ENCODE measurements at regions not wholly inside any gene's neighbourhood (a gene's known extent, or its start where the extent isn't known, plus 50 kb on each side); places are given as distances from the start of the nearest gene placed in this dataset.

DNA sequence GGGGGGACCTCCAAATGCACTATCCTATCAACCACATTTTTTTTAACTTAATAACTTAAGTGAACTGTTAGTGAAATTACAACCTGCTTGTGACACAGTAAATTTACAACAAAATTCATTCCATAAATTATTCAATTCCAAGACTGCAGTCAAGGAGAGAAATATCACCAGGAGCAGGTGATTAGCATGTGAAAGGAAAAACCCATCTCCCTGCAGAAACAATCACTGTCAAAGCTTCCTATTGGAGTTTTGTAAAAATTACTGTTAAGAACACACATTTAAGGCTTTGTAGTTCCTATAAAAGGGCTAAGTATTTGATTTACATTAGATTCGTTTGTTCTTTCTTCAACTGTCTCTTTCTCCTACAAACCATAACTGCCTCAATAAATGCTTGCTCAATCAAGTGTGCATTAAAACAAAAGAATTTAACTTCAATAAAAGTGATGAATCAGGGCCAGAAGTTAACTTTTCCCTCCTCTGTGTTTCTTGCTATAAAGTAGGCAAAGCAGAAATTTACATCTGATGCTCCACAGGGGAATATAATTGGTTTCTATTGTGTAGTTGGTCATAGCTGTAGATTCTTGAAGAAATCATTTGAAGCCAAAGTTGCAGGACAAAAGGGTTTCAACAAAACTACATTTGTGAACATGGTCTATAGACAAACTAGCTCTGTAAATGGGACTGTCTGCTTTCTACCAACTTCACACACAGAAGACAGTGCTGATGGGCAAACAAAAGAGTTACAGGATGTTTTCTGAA is 195.1 kb upstream of the PSMD7 start:
- intact Hi-C loops (cut with DNase I, micrococcal nuclease), result no loop called here
- DNase-seq, result no peak
- ATAC-seq, result no peak

DNA sequence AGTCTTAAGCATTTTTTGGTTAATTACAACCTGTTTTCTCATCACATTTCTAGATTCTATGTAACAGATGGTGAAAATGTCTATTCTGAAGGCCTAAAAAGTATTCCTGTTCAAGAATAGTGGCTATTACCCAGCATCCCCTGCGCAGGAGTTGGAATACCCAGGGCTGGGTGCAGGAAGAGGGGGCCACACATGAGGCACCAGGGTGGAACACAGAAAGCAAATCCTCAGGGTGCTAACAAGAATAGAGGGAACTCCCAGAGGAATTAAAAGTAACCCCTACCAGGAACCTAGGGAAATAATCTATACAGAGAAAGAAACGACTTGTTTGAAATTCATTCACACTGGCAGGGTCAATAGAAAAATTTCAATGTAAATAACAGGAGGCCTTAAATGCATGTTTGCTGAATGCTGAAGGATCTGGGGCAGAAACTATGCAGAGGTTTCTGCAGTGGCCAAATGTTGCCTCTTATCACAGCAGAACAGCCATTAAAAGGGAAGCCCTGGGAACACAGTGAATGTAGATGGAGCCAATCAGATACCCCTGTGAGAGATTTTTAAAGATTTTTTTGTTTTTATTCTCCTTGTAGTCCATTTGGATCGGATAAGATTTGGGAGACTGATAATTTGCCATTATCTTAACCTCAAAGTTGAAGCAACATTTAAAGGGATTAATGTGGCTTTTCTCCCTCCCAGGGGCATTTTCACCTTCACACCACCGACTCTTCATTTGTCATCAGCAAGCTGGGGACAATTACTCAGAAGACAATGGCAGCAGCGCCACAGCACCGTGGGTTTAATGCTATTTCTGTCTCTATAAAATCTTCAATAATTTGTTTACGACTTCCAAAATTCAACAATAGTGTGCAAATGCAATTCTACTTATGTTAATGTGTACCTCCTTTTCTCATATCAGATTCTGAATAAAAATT is 196.0 kb upstream of the PSMD7 start:
- intact Hi-C loops (cut with DNase I, micrococcal nuclease), result no loop called here
- no peak for ATAC-seq
- DNase-seq, result no peak

DNA sequence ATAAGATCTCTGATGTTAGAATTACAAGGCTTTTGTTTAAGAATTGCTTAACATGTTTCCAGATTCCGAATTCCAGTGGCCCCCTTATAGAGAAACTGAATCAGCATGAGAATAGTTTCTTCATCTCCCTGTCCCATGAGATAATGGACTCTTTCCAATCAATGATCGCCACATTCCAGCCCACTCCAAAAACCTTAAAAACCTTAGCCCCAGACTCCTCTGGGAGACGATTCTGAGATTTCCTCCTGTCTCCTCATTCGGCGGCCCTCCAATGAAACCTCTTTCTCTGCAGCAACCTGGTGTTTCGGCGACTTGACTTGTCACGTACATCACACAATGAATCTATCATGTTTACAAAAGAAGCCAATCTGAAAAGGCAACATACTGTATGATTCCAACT is 197.1 kb upstream of the PSMD7 start:
- DNase-seq (no peak), ATAC-seq (no peak)
- intact Hi-C loops (cut with DNase I, micrococcal nuclease), result no loop called here

DNA sequence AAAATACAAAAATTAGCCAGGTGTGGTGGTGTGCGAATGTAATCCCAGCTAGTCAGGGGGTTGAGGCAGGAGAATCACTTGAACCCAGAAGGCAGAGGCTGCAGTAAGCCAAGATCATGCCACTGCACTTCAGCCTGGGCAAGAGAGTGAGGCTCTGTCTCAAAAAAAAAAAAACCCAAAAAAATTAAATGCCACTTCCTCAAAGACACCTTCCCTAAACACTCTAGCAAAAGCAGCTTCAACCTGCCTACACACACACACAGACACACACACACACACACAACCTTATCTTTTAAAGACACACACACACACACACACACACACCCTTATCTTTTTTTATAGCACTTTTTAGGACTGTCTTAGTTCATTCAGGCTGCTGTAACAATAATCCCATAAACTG is 201.7 kb upstream of the PSMD7 start:
- intact Hi-C loops (cut with DNase I, micrococcal nuclease), result no loop called here
- no peak for DNase-seq
- ATAC-seq, result no peak

DNA sequence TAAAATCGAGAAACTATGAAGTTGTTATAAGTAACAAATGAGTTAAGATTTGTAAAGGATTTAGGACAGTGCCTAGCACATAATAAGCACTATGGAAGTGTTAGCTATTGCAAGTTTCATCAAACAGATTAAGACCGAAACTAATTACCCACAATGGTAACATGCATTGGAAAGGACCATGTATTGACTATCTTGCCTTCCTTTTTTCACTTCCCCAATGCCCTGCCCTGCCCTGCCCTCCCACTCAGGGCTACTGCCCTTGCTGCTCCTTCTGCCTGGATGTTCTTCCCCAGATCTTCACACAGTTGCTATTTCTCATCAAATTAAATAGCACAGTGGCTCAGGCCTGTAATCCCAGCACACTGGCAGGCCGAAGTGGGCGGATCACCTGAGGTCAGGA is 202.1 kb upstream of the PSMD7 start:
- no peak for ATAC-seq
- DNase-seq, result no peak

DNA sequence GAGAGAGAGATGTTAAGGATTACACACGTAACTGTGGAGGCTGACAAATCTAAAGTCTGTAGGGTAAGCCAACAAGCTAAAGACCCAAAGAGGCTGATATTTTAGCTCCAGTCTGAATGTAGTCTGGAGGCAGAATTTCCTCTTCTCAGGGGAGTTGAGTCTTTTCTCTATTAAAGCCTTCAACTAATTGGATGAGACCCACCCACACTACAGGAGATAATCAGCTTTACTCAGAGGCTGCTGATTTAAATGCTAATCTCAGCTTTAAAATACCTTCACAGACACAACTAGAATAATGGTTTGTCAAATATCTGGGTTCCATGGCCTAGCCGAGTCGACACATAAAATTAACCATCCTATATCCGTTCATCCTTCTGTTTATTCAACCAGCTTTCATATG is 204.3 kb upstream of the PSMD7 start:
- ATAC-seq, result no peak

More for the DNA sequence above, 202.1 kb upstream of the PSMD7 start:
- intact Hi-C loops (cut with DNase I, micrococcal nuclease), result no loop called here

DNA sequence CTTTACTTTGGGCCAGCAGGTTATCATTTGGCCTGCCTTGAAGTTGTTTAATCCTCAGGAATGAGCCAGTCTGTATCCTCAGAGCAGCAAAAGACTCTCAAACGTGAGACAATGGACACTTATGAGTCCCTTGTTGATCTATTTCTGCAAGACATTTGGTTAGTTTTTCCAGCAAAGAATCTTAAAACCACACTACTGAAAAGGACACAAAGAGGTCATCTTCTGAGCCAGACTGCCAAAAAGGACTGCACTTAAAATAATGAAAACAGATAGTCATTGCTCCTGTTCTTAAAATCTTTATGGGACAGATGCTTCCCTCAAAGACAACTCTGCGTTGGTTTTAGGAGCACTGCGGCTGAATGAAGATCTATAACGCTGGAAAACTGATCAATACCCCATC is 205.7 kb upstream of the PSMD7 start:
- DNase-seq (no peak), ATAC-seq (no peak)
- intact Hi-C loops (cut with DNase I, micrococcal nuclease), result no loop called here

More for the DNA sequence above, 204.3 kb upstream of the PSMD7 start:
- no peak for DNase-seq
- intact Hi-C loops (cut with DNase I, micrococcal nuclease), result no loop called here

DNA sequence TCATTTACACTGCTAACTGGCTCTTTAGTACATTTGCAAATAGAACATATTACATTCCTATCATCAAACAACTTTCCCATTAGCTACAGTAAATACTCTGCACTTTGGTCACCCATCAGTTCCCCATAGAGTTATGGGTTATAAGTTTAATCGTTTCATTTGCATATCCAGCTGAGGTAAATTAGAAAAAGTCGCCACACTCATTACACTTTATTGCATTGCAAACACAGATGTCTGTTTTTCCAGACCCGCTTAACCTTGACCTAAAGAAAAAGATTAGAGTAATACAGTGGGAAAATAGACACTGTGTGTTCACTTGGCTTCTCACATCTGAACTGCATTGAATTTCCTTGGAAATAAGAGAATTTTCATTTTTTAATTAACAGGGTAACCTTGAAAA is 213.1 kb upstream of the PSMD7 start:
- intact Hi-C loops (cut with DNase I, micrococcal nuclease), result no loop called here
- DNase-seq, result no peak
- no peak for ATAC-seq

DNA sequence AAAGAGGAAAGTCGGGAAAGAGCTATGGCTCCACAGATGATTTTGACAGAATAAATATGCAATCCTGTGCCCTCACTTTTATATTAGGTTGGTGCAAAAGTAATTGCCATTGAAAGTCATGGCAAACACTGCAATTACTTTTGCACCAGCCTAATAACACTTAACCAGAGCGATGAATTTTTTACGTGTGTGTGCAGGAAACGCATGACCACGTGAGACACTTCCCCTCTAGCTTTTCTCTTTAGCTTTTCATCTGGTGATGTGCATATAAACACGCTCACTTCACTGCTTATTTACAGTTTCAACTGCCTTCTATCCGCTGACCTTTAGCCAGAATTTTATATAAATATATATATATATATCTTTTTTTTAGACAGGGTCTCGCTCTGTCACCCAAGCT is 216.3 kb upstream of the PSMD7 start:
- DNase-seq (no peak), ATAC-seq (no peak)
- intact Hi-C loops (cut with DNase I, micrococcal nuclease), result no loop called here

DNA sequence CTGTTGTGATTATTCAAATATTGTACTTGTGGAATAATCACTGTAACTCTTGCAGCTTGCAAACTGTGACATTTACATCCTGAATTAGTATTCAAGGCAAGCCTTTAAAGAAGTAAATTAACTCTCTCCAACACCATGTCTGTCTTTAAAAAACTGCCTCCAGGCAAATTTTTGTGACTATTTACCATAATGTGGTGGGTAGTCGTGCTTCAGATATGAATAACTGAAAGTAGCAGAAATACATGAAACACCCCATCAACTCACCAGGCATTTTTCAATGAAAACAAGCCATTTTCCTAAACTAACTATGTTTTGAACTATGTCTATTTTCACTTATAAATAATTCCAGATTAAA is 217.4 kb upstream of the PSMD7 start:
- DNase-seq (no peak), ATAC-seq (no peak)
- intact Hi-C loops (cut with DNase I, micrococcal nuclease), result no loop called here

DNA sequence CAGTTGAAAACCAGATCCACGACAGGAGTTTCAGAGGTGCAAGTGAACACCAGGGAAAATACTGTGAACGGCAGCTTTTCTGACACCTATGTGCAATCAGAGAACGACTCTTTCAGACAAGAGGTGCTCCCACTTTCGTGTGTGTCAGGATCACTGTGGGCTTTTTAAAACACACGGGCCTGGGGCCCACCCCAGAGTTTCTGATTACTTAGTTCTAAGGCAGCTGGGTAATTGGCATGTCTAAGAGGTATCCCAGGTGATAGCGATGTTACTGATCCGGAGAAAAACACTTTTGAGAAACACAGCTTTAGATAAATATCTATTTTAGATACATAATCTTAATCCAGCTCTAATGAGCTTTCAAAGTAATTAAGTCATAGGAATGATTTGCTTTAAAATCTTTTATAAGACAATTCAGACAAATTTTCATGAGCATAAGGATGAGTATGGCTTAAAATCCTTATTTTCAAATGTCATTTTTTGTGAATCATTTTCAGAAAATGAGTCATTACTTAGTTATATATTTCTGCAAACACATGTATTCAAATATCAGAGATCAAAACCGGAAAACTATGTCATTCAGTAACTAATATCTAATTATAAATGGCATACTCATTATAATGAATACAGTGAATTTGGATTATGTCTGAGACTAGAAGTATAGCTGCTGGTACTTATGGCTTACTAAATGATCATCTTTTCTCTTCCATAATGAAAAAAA is 217.9 kb upstream of the PSMD7 start:
- ATAC-seq, result no peak

DNA sequence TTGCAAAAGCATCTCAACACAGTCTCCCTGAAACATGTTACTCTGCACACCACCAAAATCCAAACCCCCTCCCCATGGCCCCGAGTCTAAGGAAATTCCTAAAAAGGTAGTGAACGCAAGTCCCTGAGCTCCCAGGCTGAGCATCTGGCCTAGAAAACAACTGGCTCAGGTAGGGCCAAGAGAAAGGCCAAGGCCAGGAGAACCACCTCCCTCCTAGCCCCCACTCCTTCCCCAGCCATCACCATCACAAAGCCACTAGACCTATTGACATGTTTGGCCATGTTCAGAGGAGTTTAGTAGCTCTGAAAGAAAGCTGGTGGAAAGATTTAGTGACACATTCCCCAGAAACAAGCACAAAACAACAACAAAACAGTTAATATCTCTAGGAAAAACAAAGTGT is 220.0 kb upstream of the PSMD7 start:
- intact Hi-C loops (cut with DNase I, micrococcal nuclease), result no loop called here
- ATAC-seq, result no peak
- no peak for DNase-seq

More for the DNA sequence above, 217.9 kb upstream of the PSMD7 start:
- intact Hi-C loops (cut with DNase I, micrococcal nuclease), result no loop called here
- DNase-seq, result no peak

DNA sequence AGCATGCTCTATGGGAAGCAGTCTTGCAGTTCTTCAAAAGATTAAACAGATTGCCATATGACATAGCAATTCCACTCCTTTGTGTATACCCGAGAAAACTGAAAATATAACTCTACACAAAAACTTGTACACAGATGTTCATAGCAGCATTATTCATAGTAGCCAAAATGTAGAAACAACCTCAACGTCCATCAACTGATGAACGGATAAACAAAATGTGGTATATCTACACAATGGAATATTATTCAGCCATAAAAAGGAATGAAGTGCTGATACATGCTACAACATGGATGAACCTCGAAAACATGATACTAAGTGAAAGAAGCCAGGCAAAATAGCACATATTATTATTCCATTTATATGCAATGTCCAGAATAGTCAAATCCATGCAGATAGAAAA is 221.2 kb upstream of the PSMD7 start:
- intact Hi-C loops (cut with DNase I, micrococcal nuclease), result no loop called here
- DNase-seq (no peak), ATAC-seq (no peak)

DNA sequence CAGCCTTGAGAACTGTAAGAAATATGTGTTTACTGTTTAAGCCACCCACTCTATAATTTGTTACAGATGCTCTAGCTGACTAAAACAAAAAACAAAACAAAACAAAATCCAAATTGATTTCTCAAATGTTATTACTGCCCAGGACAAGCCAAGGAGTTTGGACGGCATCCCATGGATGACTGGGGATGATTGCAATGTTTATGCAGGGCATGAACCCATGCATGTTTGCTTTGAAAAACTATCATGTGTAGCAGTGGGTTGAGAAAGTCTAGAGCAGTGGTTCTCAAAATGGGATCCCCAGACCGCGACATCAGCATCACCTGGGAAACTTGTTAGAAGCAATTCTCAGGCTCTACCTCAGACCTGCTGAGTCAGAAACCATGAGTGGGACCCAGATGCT is 223.2 kb upstream of the PSMD7 start:
- intact Hi-C loops (cut with DNase I, micrococcal nuclease), result no loop called here
- DNase-seq (no peak), ATAC-seq (no peak)

DNA sequence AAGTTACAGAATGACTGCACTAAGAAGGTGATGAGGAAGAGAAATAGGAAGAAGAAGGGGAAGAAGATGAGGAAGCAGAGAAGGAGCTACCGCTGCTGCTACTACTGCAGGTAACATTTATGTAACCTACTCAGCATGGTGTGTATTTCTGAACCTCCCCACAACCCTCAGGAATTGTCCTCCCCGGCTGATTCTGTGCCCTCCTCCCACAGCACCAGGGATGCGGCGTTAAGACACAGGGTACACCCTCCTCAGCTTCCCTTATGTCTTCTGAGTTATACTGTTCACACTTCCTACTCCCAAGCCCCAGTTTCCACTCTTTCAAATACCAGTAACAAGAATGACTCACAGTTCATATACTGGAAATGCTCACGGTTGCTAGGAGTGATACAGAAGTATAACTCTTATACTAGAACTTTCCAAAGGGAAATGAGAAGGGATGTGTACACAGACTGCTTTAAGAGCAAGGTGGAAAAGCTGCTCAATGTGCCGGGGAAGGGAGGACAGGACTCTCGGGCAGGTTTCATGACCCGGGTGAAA is 224.5 kb upstream of the PSMD7 start:
- intact Hi-C loops (cut with DNase I, micrococcal nuclease), result no loop called here
- ATAC-seq (no peak), DNase-seq (no peak)

DNA sequence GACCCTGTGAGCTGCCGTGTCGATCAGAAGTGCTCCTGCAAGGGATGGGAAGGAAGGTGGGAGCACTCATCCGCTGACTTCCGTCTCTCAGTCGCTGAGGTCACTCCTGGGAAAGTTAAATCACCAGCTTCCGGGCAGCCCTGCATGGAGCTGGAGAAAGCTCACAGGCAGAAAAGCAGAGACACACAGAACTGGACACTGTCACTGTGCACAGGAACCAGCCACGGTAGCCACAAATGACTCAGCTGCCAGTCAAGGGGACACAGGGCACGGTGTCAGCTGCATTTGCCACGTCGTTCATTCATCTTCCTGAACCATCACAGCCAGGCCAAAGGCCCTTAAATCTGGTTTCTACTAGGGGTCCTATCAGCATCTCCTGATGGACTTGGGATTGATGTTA is 226.4 kb upstream of the PSMD7 start:
- ATAC-seq (no peak), DNase-seq (no peak)
- intact Hi-C loops (cut with DNase I, micrococcal nuclease), result no loop called here

DNA sequence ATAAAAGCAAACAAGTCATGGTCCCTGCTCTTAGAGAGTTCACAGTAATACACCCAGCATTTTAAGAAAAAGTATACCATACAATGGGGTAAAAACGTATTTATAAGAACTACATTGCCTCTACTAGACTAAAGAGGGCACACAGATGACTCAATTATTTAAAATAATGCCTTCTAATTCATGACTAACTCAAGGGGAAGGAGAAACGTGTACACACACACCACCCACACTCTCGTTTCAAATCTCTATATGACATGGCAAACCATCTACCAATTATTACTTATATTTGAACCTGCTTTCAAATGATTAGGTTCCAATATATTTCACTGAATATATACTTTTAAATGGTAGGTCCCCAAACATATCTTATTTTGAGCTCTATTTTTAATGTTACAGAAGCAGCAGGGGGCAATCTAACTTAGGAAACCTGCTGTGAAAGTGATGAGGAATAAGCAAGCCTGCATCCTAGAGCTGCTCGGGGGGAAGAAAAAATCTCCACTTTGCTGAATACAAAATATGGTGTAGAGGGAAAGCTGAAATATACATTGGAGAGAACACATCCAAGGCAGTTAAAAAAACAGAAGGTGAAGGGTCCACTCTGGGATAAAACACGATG is 232.4 kb upstream of the PSMD7 start:
- DNase-seq, result no peak
- intact Hi-C loops (cut with DNase I, micrococcal nuclease), result no loop called here
- ATAC-seq, result no peak

DNA sequence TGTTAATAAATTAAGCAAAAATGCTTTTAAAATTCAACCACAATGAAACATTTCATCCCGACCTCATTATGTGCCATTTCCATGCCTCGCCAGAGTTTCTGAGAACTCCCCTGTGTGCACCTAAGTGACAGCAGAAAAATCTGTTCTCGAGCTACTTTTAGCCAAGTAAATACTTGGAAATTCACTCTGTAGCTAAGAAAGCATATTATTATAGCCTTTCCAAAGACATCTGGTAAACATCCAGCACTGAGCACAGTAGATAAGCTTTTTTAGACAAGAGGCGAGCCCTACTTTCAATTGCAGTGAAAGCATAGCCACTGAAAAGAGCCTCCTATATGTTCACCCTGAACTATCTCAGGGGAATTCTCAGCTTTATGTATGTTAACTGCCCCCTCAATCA is 242.8 kb upstream of the PSMD7 start:
- ATAC-seq (no peak), DNase-seq (no peak)
- intact Hi-C loops (cut with DNase I, micrococcal nuclease), result no loop called here

DNA sequence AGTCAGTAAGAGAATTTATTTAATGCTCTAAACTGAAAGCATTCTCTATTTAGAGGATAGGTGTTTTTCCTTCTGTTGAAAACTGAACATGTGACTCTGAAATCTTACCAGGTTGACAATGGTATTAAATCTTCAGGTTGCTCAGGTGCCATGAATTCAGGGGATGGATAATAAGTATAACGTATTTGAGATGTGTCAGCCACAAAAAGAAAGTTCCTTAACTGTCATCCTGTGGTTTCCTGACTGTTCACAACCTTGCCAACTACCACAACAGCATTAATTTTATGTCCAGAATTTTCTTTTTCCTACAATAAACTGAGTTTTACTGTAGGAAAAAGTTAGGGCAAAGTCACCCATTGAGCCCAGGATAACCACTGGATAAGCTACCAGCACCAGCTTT is 243.3 kb upstream of the PSMD7 start:
- DNase-seq, result no peak
- no peak for ATAC-seq
- intact Hi-C loops (cut with DNase I, micrococcal nuclease), result no loop called here
